Keratinocyte (primary cell): ENCODE measurements at regions not wholly inside any gene's neighbourhood (a gene's known extent, or its start where the extent isn't known, plus 50 kb on each side); places are given as distances from the start of the nearest gene placed in this dataset.
"Not testable (repeated sequence)": the region's sequence is repeated elsewhere in the genome, so short reads cannot be mapped to it uniquely, and the experiment has no call there.

Experiments used
- DNase-seq: peaks from one replicate; pipeline ENCODE4 v3.0.0-alpha.2; 2011; ENCODE audit warnings: low read depth, missing footprints, low spot score
- FAIRE-seq: peaks from 2 replicates; lab custom pipeline; 2011; peaks lifted over from hg19 to GRCh38; lab: Jason Lieb, UNC
- H2AFZ ChIP-seq: 2 replicates; pipeline ENCODE4 v1.6.0; 2012; ENCODE audit warnings: low read length, control low read depth, inconsistent platforms; ENCODE audit not compliant: control insufficient read depth
- H3K27ac ChIP-seq: 2 replicates; pipeline ENCODE4 v1.5.1; 2011; ENCODE audit warnings: low read length; ENCODE audit not compliant: control insufficient read depth, insufficient read depth
- H3K27me3 ChIP-seq: 3 replicates; pipeline ENCODE4 v1.6.0; 2011; ENCODE audit warnings: low read length; ENCODE audit not compliant: control insufficient read depth, insufficient read depth; ENCODE audit errors: extremely low read depth
- H3K36me3 ChIP-seq, 2 experiments: 2 replicates in 1 of 2; 3 replicates in 1 of 2; pipeline ENCODE4 v1.5.1; 2011; ENCODE audit warnings: low read length in 2 of 2, mild to moderate bottlenecking in 1 of 2; ENCODE audit not compliant: control insufficient read depth in 2 of 2, insufficient read depth in 2 of 2; ENCODE audit errors: extremely low read depth in 1 of 2
- H3K4me1 ChIP-seq: 3 replicates; pipeline ENCODE4 v1.5.1; 2011; ENCODE audit warnings: low read length; ENCODE audit not compliant: control insufficient read depth, insufficient read depth; ENCODE audit errors: extremely low read depth
- H3K4me2 ChIP-seq: 3 replicates; pipeline ENCODE4 v1.6.0; 2011; ENCODE audit warnings: low read depth, low read length; ENCODE audit not compliant: control insufficient read depth, insufficient read depth; ENCODE audit errors: extremely low read depth
- H3K4me3 ChIP-seq, 3 experiments: fragments of 200-600 bp in 1 of 3; sonication (generic) in 1 of 3; 2 replicates in 2 of 3; 3 replicates in 1 of 3; pipeline ENCODE4 v1.5.1; 2011 to 2016; ENCODE audit warnings: low read length in 3 of 3, mild to moderate bottlenecking in 3 of 3, control low read depth in 2 of 3, inconsistent platforms in 1 of 3, low read depth in 1 of 3, mixed read lengths in 1 of 3, mixed run types in 1 of 3, moderate library complexity in 1 of 3; ENCODE audit not compliant: control insufficient read depth in 2 of 3, insufficient read depth in 2 of 3; ENCODE audit errors: extremely low read depth in 1 of 3
- H3K79me2 ChIP-seq: 2 replicates; pipeline ENCODE4 v1.6.0; 2012; ENCODE audit warnings: low read length; ENCODE audit not compliant: control insufficient read depth, insufficient read depth
- H3K9ac ChIP-seq: 3 replicates; pipeline ENCODE4 v1.6.0; 2011; ENCODE audit warnings: low read length; ENCODE audit not compliant: control insufficient read depth, insufficient read depth; ENCODE audit errors: extremely low read depth
- H3K9me1 ChIP-seq: 3 replicates; pipeline ENCODE4 v1.6.0; 2011; ENCODE audit warnings: low read length; ENCODE audit not compliant: control insufficient read depth, insufficient read depth; ENCODE audit errors: extremely low read depth
- H3K9me3 ChIP-seq: 2 replicates; pipeline ENCODE4 v1.5.1; 2012; ENCODE audit warnings: low read depth, low read length; ENCODE audit not compliant: control insufficient read depth
- H4K20me1 ChIP-seq: 3 replicates; pipeline ENCODE4 v1.6.0; 2011; ENCODE audit warnings: low read length; ENCODE audit not compliant: control insufficient read depth, insufficient read depth; ENCODE audit errors: extremely low read depth
- CTCF ChIP-seq, 3 experiments: IDR thresholded peaks in 1 of 3; conservative IDR thresholded peaks in 1 of 3; optimal IDR thresholded peaks in 1 of 3; 2 replicates in 2 of 3; 3 replicates in 1 of 3; pipeline versions ENCODE3 to v1.5.1; 2011; ENCODE audit warnings: low read length in 3 of 3, mild to moderate bottlenecking in 3 of 3, moderate library complexity in 2 of 3, control low read depth in 1 of 3, inconsistent platforms in 1 of 3; ENCODE audit not compliant: insufficient read depth in 2 of 3; ENCODE audit errors: extremely low read depth in 1 of 3
- EZH2 ChIP-seq: IDR thresholded peaks from one replicate; pipeline ENCODE4 v1.6.1; 2012; ENCODE audit warnings: inconsistent platforms, mild to moderate bottlenecking, low read length, moderate library complexity
- dilution Hi-C: fragments of 300-500 bp; cut with MboI; formaldehyde crosslinking; loops from one replicate; pipeline ENCODE4 v1.7.0; 2020; ENCODE audit warnings: low sequenced_read_pairs; ENCODE audit not compliant: extremely low pct_ligation_motif_present

DNA sequence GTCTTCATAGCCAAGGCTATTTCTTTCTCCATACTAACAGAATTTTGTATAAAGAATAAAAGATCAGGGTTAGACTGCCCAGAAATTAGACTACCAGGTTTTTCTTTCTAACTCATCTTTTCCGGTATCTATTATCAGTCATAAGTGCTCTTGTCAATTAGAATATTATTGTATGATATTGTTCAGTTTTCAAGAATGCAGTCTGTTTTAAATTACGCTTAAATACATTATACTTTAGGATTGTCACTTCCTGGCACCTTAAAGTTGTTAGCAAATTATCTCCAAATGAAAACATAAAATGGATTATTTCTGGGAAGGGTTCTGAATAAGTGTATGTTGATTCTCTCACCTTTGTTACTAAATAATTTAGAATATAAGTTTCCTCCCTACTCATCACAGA is 497.2 kb downstream of the IGSF11 start:
- no peak for FAIRE-seq
- dilution Hi-C loops = no loop called here

DNA sequence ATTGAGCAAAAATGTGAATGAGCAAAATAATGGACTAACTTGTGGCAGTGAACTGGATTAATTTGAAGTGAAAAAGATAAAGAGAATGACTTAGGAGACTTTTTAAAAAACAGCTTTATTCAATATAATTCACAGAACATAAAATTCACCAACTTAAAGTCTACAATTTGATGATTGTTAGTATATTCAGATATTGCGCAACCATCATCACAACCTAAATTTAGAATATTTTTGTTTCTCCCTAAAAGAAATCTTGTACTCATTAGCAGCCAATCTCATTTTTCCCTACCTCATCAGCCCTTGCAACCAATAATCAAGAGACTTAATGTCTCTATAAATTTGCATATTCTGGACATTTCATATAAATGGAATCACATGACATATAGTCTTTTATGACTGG is 496.5 kb downstream of the IGSF11 start:
- peaks cover 13% of the 10 kb centered on the region for H3K4me1 ChIP-seq
- DNase-seq = no peak
- no peak overlapping the region for H3K4me2 ChIP-seq
- no peak overlapping the region for H2AFZ ChIP-seq
- no peaks in the 10 kb centered on the region for H3K79me2 ChIP-seq
- dilution Hi-C loops = no loop called here
- H3K4me3 ChIP-seq = no peak overlapping the region
- H3K27me3 ChIP-seq = no peaks in the 10 kb centered on the region
- no peaks in the 10 kb centered on the region for H3K36me3 ChIP-seq
- H3K27ac ChIP-seq = no peak overlapping the region
- no peak for TF ChIP-seq CTCF (optimal IDR thresholded peaks at IDR 0.05 in 1 of 3, IDR thresholded peaks at IDR 0.05 in 1 of 3, conservative IDR thresholded peaks at IDR 0.05 in 1 of 3; ENCODE audit: extremely low read depth in 1 of 3, insufficient read depth in 2 of 3, low read length in 3 of 3)
- TF ChIP-seq EZH2 = no peak
- FAIRE-seq = no peak
- no peaks in the 10 kb centered on the region for H3K9me3 ChIP-seq
- no peaks in the 10 kb centered on the region for H4K20me1 ChIP-seq
- no peaks in the 10 kb centered on the region for H3K9me1 ChIP-seq
- H3K9ac ChIP-seq = no peak overlapping the region

More for the DNA sequence above, 497.2 kb downstream of the IGSF11 start:
- no peak overlapping the region for H3K27ac ChIP-seq
- no peaks in the 10 kb centered on the region for H3K79me2 ChIP-seq
- H3K4me2 ChIP-seq = no peak overlapping the region
- H3K4me3 ChIP-seq = no peak overlapping the region
- no peak overlapping the region for H3K9ac ChIP-seq
- no peaks in the 10 kb centered on the region for H3K9me3 ChIP-seq
- H4K20me1 ChIP-seq = no peaks in the 10 kb centered on the region
- no peak for TF ChIP-seq EZH2
- TF ChIP-seq CTCF (optimal IDR thresholded peaks at IDR 0.05 in 1 of 3, IDR thresholded peaks at IDR 0.05 in 1 of 3, conservative IDR thresholded peaks at IDR 0.05 in 1 of 3; ENCODE audit: extremely low read depth in 1 of 3, insufficient read depth in 2 of 3, low read length in 3 of 3) = no peak
- H3K4me1 ChIP-seq = peaks cover 13% of the 10 kb centered on the region
- no peak overlapping the region for H2AFZ ChIP-seq
- no peaks in the 10 kb centered on the region for H3K36me3 ChIP-seq
- no peak for DNase-seq
- no peaks in the 10 kb centered on the region for H3K9me1 ChIP-seq
- no peaks in the 10 kb centered on the region for H3K27me3 ChIP-seq

- H3K27me3 ChIP-seq, H3K9ac ChIP-seq, H3K36me3 ChIP-seq, DNase-seq, H3K4me2 ChIP-seq, H3K4me3 ChIP-seq, H3K79me2 ChIP-seq, H3K9me3 ChIP-seq, dilution Hi-C loops, H3K27ac ChIP-seq, H2AFZ ChIP-seq, H4K20me1 ChIP-seq, H3K9me1 ChIP-seq, FAIRE-seq: not testable (repeated sequence)
- H3K4me1 ChIP-seq = peaks cover 25% of the 10 kb centered on the region
Observed at GRCh38 chr3:118539820-118540447, 494.7 kb downstream of the IGSF11 start.

DNA sequence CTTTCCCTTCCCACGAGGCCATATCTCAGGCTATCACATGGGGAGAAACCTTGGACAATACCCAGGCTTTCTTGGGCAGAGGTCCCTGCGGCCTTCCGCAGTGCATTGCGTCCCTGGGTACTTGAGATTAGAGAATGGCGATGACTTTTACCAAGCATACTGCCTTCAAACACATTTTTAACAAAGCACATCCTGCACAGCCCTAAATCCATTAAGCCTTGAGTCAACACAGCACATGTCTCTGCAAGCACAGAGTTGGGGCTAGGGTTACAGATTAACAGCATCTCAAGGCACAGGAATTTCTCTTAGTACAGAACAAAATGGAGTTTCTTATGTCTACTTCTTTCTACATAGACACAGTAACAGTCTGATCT is 494.2 kb downstream of the IGSF11 start:
- FAIRE-seq, H3K27ac ChIP-seq: not testable (repeated sequence)

More for the DNA sequence above, 494.2 kb downstream of the IGSF11 start:
- H3K9ac ChIP-seq, H3K9me3 ChIP-seq, dilution Hi-C loops, H3K9me1 ChIP-seq, H3K4me2 ChIP-seq, DNase-seq, H3K27me3 ChIP-seq, H3K79me2 ChIP-seq, H3K4me3 ChIP-seq, H4K20me1 ChIP-seq, H2AFZ ChIP-seq, H3K36me3 ChIP-seq: not testable (repeated sequence)
- peaks cover 26% of the 10 kb centered on the region for H3K4me1 ChIP-seq
